ENCODE measurements at regions not wholly inside any gene's neighbourhood (a gene's known extent, or its start where the extent isn't known, plus 50 kb on each side); places are given as distances from the start of the nearest gene placed in this dataset.

GRCh38 chr5:61731946-61732314, 399.9 kb downstream of the ZSWIM6 start:
- TF ChIP-seq EP300 (IDR thresholded peaks at IDR 0.05): no peak
- TF ChIP-seq, protein P1, sequence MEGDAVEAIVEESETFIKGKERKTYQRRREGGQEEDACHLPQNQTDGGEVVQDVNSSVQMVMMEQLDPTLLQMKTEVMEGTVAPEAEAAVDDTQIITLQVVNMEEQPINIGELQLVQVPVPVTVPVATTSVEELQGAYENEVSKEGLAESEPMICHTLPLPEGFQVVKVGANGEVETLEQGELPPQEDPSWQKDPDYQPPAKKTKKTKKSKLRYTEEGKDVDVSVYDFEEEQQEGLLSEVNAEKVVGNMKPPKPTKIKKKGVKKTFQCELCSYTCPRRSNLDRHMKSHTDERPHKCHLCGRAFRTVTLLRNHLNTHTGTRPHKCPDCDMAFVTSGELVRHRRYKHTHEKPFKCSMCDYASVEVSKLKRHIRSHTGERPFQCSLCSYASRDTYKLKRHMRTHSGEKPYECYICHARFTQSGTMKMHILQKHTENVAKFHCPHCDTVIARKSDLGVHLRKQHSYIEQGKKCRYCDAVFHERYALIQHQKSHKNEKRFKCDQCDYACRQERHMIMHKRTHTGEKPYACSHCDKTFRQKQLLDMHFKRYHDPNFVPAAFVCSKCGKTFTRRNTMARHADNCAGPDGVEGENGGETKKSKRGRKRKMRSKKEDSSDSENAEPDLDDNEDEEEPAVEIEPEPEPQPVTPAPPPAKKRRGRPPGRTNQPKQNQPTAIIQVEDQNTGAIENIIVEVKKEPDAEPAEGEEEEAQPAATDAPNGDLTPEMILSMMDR (IDR thresholded peaks at IDR 0.05): no peak

Data from sigmoid colon (tissue), 4 donors.